Parathyroid adenoma (tissue), 2 donors: ENCODE measurements at regions not wholly inside any gene's neighbourhood (a gene's known extent, or its start where the extent isn't known, plus 50 kb on each side); places are given as distances from the start of the nearest gene placed in this dataset.

Source experiments
- H2AFZ ChIP-seq: fragments of 300-600 bp; sonication (generic); one replicate; pipeline ENCODE4 v1.7.0; 2017; ENCODE audit warnings: antibody characterized with exemption, mild to moderate bottlenecking
- H3K27ac ChIP-seq: fragments of 300-600 bp; sonication (generic); one replicate; pipeline ENCODE4 v1.7.0; 2017
- H3K27me3 ChIP-seq: fragments of 300-600 bp; sonication (generic); one replicate; pipeline ENCODE4 v1.7.0; 2017; ENCODE audit warnings: low read length; ENCODE audit not compliant: control insufficient read depth, insufficient read depth
- H3K36me3 ChIP-seq: fragments of 300-600 bp; sonication (generic); one replicate; pipeline ENCODE4 v1.7.0; 2017; ENCODE audit warnings: low read length; ENCODE audit not compliant: control insufficient read depth, insufficient read depth
- H3K4me1 ChIP-seq: fragments of 300-600 bp; sonication (generic); one replicate; pipeline ENCODE4 v1.7.0; 2017; ENCODE audit warnings: control low read depth
- H3K4me2 ChIP-seq: fragments of 300-600 bp; sonication (generic); one replicate; pipeline ENCODE4 v1.7.0; 2017; ENCODE audit warnings: low read length
- H3K4me3 ChIP-seq: fragments of 300-600 bp; sonication (generic); one replicate; pipeline ENCODE4 v1.7.0; 2017; ENCODE audit warnings: low read depth, low read length
- H3K79me2 ChIP-seq: fragments of 300-600 bp; sonication (generic); one replicate; pipeline ENCODE4 v1.7.0; 2017; ENCODE audit warnings: control low read depth
- H3K9ac ChIP-seq: fragments of 300-600 bp; sonication (generic); one replicate; pipeline ENCODE4 v1.7.0; 2017; ENCODE audit warnings: mild to moderate bottlenecking
- H3K9me3 ChIP-seq: fragments of 300-600 bp; sonication (generic); one replicate; pipeline ENCODE4 v1.7.0; 2017; ENCODE audit warnings: low read length; ENCODE audit not compliant: control insufficient read depth
- CTCF ChIP-seq: fragments of 300-600 bp; sonication (generic); IDR thresholded peaks from one replicate; pipeline ENCODE4 v1.7.0; 2017; ENCODE audit warnings: antibody characterized with exemption, mild to moderate bottlenecking
- donor health status: primary hyperparathyroidism.

GRCh38 chr3:67202053-67202452 is 203.9 kb downstream of the KBTBD8 start:
- Histone ChIP-seq H3K79me2 (no peaks in the 10 kb centered on the region), H3K4me2 (peak overlapping the region; percentile 7), H3K27me3 (no peaks in the 10 kb centered on the region), H3K27ac (peak overlapping the region; percentile 89), H3K9ac (no peak overlapping the region), H3K9me3 (no peaks in the 10 kb centered on the region), H2AFZ (peak overlapping the region; percentile 67), H3K4me3 (no peak overlapping the region), H3K4me1 (peaks cover 30% of the 10 kb centered on the region), H3K36me3 (no peaks in the 10 kb centered on the region)
- no peak for TF ChIP-seq CTCF

GRCh38 chr3:67204951-67205350 is 206.8 kb downstream of the KBTBD8 start:
- TF ChIP-seq CTCF = no peak
- Histone ChIP-seq H3K9ac (no peak overlapping the region), H3K4me3 (no peak overlapping the region), H3K4me1 (peaks cover 24% of the 10 kb centered on the region), H3K9me3 (no peaks in the 10 kb centered on the region), H3K27me3 (no peaks in the 10 kb centered on the region), H3K36me3 (no peaks in the 10 kb centered on the region), H3K79me2 (no peaks in the 10 kb centered on the region), H2AFZ (no peak overlapping the region), H3K4me2 (no peak overlapping the region), H3K27ac (no peak overlapping the region)

GRCh38 chr3:67215690-67216089 is 217.6 kb downstream of the KBTBD8 start:
- Histone ChIP-seq H3K27me3 (no peaks in the 10 kb centered on the region), H3K27ac (no peak overlapping the region), H3K4me3 (no peak overlapping the region), H3K9me3 (no peaks in the 10 kb centered on the region), H3K4me1 (peaks cover 23% of the 10 kb centered on the region), H3K79me2 (no peaks in the 10 kb centered on the region), H2AFZ (no peak overlapping the region), H3K36me3 (no peaks in the 10 kb centered on the region), H3K4me2 (no peak overlapping the region), H3K9ac (no peak overlapping the region)
- no peak for TF ChIP-seq CTCF

GRCh38 chr3:67227030-67227429 is 228.9 kb downstream of the KBTBD8 start:
- H2AFZ ChIP-seq = no peak overlapping the region
- H3K4me1 ChIP-seq = peaks cover 62% of the 10 kb centered on the region
- H3K36me3 ChIP-seq = no peaks in the 10 kb centered on the region
- peak overlapping the region; percentile 46 for H3K27ac ChIP-seq
- H3K4me3 ChIP-seq = no peak overlapping the region
- no peaks in the 10 kb centered on the region for H3K9me3 ChIP-seq
- H3K9ac ChIP-seq = no peak overlapping the region
- TF ChIP-seq CTCF = no peak
- H3K27me3 ChIP-seq = no peaks in the 10 kb centered on the region
- no peak overlapping the region for H3K4me2 ChIP-seq
- H3K79me2 ChIP-seq = no peaks in the 10 kb centered on the region

- Histone ChIP-seq H3K4me2 (peak overlapping the region; percentile 8), H3K27me3 (no peaks in the 10 kb centered on the region), H3K9me3 (no peaks in the 10 kb centered on the region), H2AFZ (no peak overlapping the region), H3K4me3 (no peak overlapping the region), H3K79me2 (no peaks in the 10 kb centered on the region), H3K4me1 (peaks cover 69% of the 10 kb centered on the region), H3K36me3 (no peaks in the 10 kb centered on the region), H3K27ac (peak overlapping the region; percentile 46), H3K9ac (no peak overlapping the region)
- no peak for TF ChIP-seq CTCF
Observed at GRCh38 chr3:67228136-67228535, 230.0 kb downstream of the KBTBD8 start.
